Brain microvascular endothelial cell (primary cell): ENCODE measurements at regions not wholly inside any gene's neighbourhood (a gene's known extent, or its start where the extent isn't known, plus 50 kb on each side); places are given as distances from the start of the nearest gene placed in this dataset.

Experiments used
- DNase-seq: peaks from one replicate; pipeline ENCODE4 v3.0.0-alpha.2; 2020
- H3K27ac ChIP-seq: fragments of 250-450 bp; sonication (Bioruptor Pico); 2 replicates; pipeline ENCODE4 v1.5.1; 2020; ENCODE audit warnings: mild to moderate bottlenecking, moderate library complexity
- H3K27me3 ChIP-seq: fragments of 250-450 bp; sonication (Bioruptor Pico); replicated peaks from 2 replicates; pipeline ENCODE4 v1.5.1; 2020; ENCODE audit warnings: mild to moderate bottlenecking
- H3K36me3 ChIP-seq: fragments of 250-450 bp; sonication (Bioruptor Pico); replicated peaks from 2 replicates; pipeline ENCODE4 v1.5.1; 2020; ENCODE audit warnings: mild to moderate bottlenecking
- H3K4me3 ChIP-seq: 2 replicates; pipeline ENCODE4 v1.5.1; 2011; ENCODE audit warnings: low read depth, mild to moderate bottlenecking, control low read depth, low read length, moderate library complexity
- CTCF ChIP-seq: IDR thresholded peaks from 2 replicates; pipeline ENCODE4 v1.5.1; 2011; ENCODE audit warnings: low read depth, mild to moderate bottlenecking, moderate library complexity, low read length, control low read depth, inconsistent platforms; ENCODE audit errors: missing control alignments
- in situ Hi-C: cut with HindIII; loops from 2 replicates; pipeline ENCODE4 v1.10.0; 2017; ENCODE audit warnings: low sequenced_read_pairs, low pct_ligation_motif_present

- Histone ChIP-seq H3K27me3 (no peaks in the 10 kb centered on the region), H3K27ac (no peak overlapping the region), H3K36me3 (no peaks in the 10 kb centered on the region), H3K4me3 (no peak overlapping the region)
- TF ChIP-seq CTCF: no peak
- in situ Hi-C loops: no loop called here
- DNase-seq: no peak
Measured at GRCh38 chr3:177589041-177589650, 391.9 kb upstream of the TBL1XR1 start.

- no peak for TF ChIP-seq CTCF
- Histone ChIP-seq H3K27ac (peak overlapping the region; percentile 72), H3K36me3 (no peaks in the 10 kb centered on the region), H3K27me3 (no peaks in the 10 kb centered on the region), H3K4me3 (no peak overlapping the region)
- in situ Hi-C loops: no loop called here
- peak; percentile 84 for DNase-seq
Measured at GRCh38 chr3:177589911-177590381, 392.7 kb upstream of the TBL1XR1 start.

GRCh38 chr3:177590826-177591225, 393.5 kb upstream of the TBL1XR1 start:
- Histone ChIP-seq H3K36me3 (no peaks in the 10 kb centered on the region), H3K4me3 (no peak overlapping the region), H3K27ac (peak overlapping the region; percentile 34), H3K27me3 (no peaks in the 10 kb centered on the region)
- no peak for DNase-seq
- in situ Hi-C loops: no loop called here
- no peak for TF ChIP-seq CTCF

GRCh38 chr3:177591379-177591778, 394.1 kb upstream of the TBL1XR1 start:
- DNase-seq: no peak
- in situ Hi-C loops: no loop called here
- Histone ChIP-seq H3K4me3 (no peak overlapping the region), H3K27me3 (no peaks in the 10 kb centered on the region), H3K36me3 (no peaks in the 10 kb centered on the region), H3K27ac (peak overlapping the region; percentile 34)
- TF ChIP-seq CTCF: no peak

GRCh38 chr3:177594096-177594495, 396.8 kb upstream of the TBL1XR1 start:
- TF ChIP-seq CTCF: no peak
- no peaks in the 10 kb centered on the region for H3K36me3 ChIP-seq
- H3K27ac ChIP-seq: no peak overlapping the region
- in situ Hi-C loops: no loop called here
- H3K27me3 ChIP-seq: no peaks in the 10 kb centered on the region
- DNase-seq: no peak
- H3K4me3 ChIP-seq: no peak overlapping the region
